ENCODE measurements at regions not wholly inside any gene's neighbourhood (a gene's known extent, or its start where the extent isn't known, plus 50 kb on each side); places are given as distances from the start of the nearest gene placed in this dataset.

GRCh38 chr10:28049286-28049685 is 50.4 kb upstream of the ODAD2 start:
- Histone ChIP-seq H3K27ac (ENCODE audit: insufficient read depth, low read length, poor library complexity, severe bottlenecking) (no peak overlapping the region), H3K4me1 (ENCODE audit: control insufficient read depth, insufficient read depth, low read length, poor library complexity, severe bottlenecking) (no peaks in the 10 kb centered on the region), H3K4me3 (ENCODE audit: insufficient read depth, low read depth, low read length, poor library complexity, severe bottlenecking) (no peak overlapping the region), H3K36me3 (ENCODE audit: control insufficient read depth, insufficient read depth, low read length) (no peaks in the 10 kb centered on the region), H3K27me3 (replicated peaks; ENCODE audit: control insufficient read depth, insufficient read depth, low read length, poor library complexity, severe bottlenecking) (no peaks in the 10 kb centered on the region), H3K9me3 (ENCODE audit: control insufficient read depth, low read length) (no peaks in the 10 kb centered on the region)
- no peak for DNase-seq
